H9 (cell line): ENCODE measurements at regions not wholly inside any gene's neighbourhood (a gene's known extent, or its start where the extent isn't known, plus 50 kb on each side); places are given as distances from the start of the nearest gene placed in this dataset.

ENCODE experiments used
- DNase-seq: peaks from one replicate; pipeline ENCODE4 v3.0.0-alpha.2; 2017
- H2AFZ ChIP-seq: one replicate; pipeline ENCODE4 v1.6.1; 2013; ENCODE audit warnings: mild to moderate bottlenecking, low read length, control low read depth, moderate library complexity
- H2AK5ac ChIP-seq: 2 replicates; pipeline ENCODE4 v1.6.1; 2013; ENCODE audit warnings: low read length, control low read depth, mixed read lengths; ENCODE audit not compliant: insufficient read length
- H2BK120ac ChIP-seq: one replicate; pipeline ENCODE4 v1.6.1; 2013; ENCODE audit warnings: low read depth, mild to moderate bottlenecking, low read length, control low read depth, inconsistent platforms; ENCODE audit not compliant: poor library complexity, severe bottlenecking
- H2BK12ac ChIP-seq: 2 replicates; pipeline ENCODE4 v1.6.1; 2013; ENCODE audit warnings: low read length, control low read depth, mixed read lengths, low read depth; ENCODE audit not compliant: insufficient read length
- H2BK15ac ChIP-seq: 2 replicates; pipeline ENCODE4 v1.6.1; 2013; ENCODE audit warnings: low read depth, low read length, control low read depth
- H2BK20ac ChIP-seq: one replicate; pipeline ENCODE4 v1.6.1; 2013; ENCODE audit warnings: low read depth, mild to moderate bottlenecking, low read length, control low read depth, inconsistent platforms; ENCODE audit not compliant: poor library complexity, severe bottlenecking
- H2BK5ac ChIP-seq: 2 replicates; pipeline ENCODE4 v1.6.1; 2013; ENCODE audit warnings: low read length, control low read depth, mixed read lengths; ENCODE audit not compliant: insufficient read length
- H3K14ac ChIP-seq: 2 replicates; pipeline ENCODE4 v1.6.1; 2013; ENCODE audit warnings: low read length, control low read depth; ENCODE audit not compliant: insufficient read depth
- H3K18ac ChIP-seq: 2 replicates; pipeline ENCODE4 v1.6.1; 2013; ENCODE audit warnings: low read depth, mild to moderate bottlenecking, mixed read lengths, low read length, control low read depth; ENCODE audit not compliant: insufficient read length
- H3K23ac ChIP-seq: 2 replicates; pipeline ENCODE4 v1.6.1; 2013; ENCODE audit warnings: low read length, control low read depth, mixed read lengths, low read depth; ENCODE audit not compliant: insufficient read length
- H3K23me2 ChIP-seq: 2 replicates; pipeline ENCODE4 v1.6.1; 2013; ENCODE audit warnings: low read depth, mild to moderate bottlenecking, mixed read lengths, low read length, control low read depth; ENCODE audit not compliant: insufficient read length, poor library complexity, severe bottlenecking
- H3K27ac ChIP-seq: 2 replicates; pipeline ENCODE4 v1.5.1; 2013; ENCODE audit warnings: low read length, control low read depth, mixed read lengths, low read depth; ENCODE audit not compliant: insufficient read length
- H3K27me3 ChIP-seq: 2 replicates; pipeline ENCODE4 v1.6.1; 2013; ENCODE audit warnings: low read length, control low read depth, inconsistent platforms; ENCODE audit not compliant: insufficient read depth
- H3K4ac ChIP-seq: 2 replicates; pipeline ENCODE4 v1.6.1; 2013; ENCODE audit warnings: low read depth, mild to moderate bottlenecking, control low read depth, inconsistent platforms, low read length, moderate library complexity
- H3K4me1 ChIP-seq: 2 replicates; pipeline ENCODE4 v1.6.1; 2013; ENCODE audit warnings: low read length, control low read depth, inconsistent platforms; ENCODE audit not compliant: insufficient read depth
- H3K4me2 ChIP-seq: 2 replicates; pipeline ENCODE4 v1.6.1; 2013; ENCODE audit warnings: low read length, control low read depth, mixed read lengths; ENCODE audit not compliant: insufficient read length, insufficient read depth
- H3K56ac ChIP-seq: 2 replicates; pipeline ENCODE4 v1.6.1; 2013; ENCODE audit warnings: low read depth, mild to moderate bottlenecking, mixed read lengths, low read length, control low read depth; ENCODE audit not compliant: insufficient read length
- H3K79me1 ChIP-seq: 2 replicates; pipeline ENCODE4 v1.6.1; 2013; ENCODE audit warnings: low read depth, mild to moderate bottlenecking, moderate library complexity, low read length, control low read depth, inconsistent platforms; ENCODE audit not compliant: insufficient read depth, poor library complexity, severe bottlenecking
- H3K79me2 ChIP-seq: 2 replicates; pipeline ENCODE4 v1.6.1; 2013; ENCODE audit warnings: low read length, control low read depth, inconsistent platforms; ENCODE audit not compliant: insufficient read depth
- H3K9ac ChIP-seq: 2 replicates; pipeline ENCODE4 v1.6.1; 2013; ENCODE audit warnings: low read length, control low read depth, mixed read lengths; ENCODE audit not compliant: insufficient read length; ENCODE audit errors: extremely low read depth
- H3K9me3 ChIP-seq: one replicate; pipeline ENCODE4 v1.6.1; 2013; ENCODE audit warnings: low read depth, low read length, inconsistent platforms; ENCODE audit not compliant: control insufficient read depth
- H3T11ph ChIP-seq: one replicate; pipeline ENCODE4 v1.6.1; 2013; ENCODE audit warnings: mild to moderate bottlenecking, low read length, control low read depth, inconsistent platforms
- H4K20me1 ChIP-seq: one replicate; pipeline ENCODE4 v1.6.1; 2013; ENCODE audit not compliant: control insufficient read depth, insufficient read length, insufficient read depth
- H4K5ac ChIP-seq: 2 replicates; pipeline ENCODE4 v1.6.1; 2013; ENCODE audit warnings: low read depth, mild to moderate bottlenecking, mixed read lengths, low read length, control low read depth; ENCODE audit not compliant: insufficient read length
- H4K8ac ChIP-seq: replicated peaks from 2 replicates; pipeline ENCODE4 v1.6.1; 2013; ENCODE audit warnings: low read length, control low read depth, mixed read lengths, low read depth; ENCODE audit not compliant: insufficient read length
- H4K91ac ChIP-seq: 2 replicates; pipeline ENCODE4 v1.6.1; 2013; ENCODE audit warnings: low read depth, mild to moderate bottlenecking, moderate library complexity, mixed read lengths, low read length, control low read depth; ENCODE audit not compliant: insufficient read length
- H3K27ac Mint-ChIP-seq, 3 experiments: 2 replicates in 2 of 3; 3 replicates in 1 of 3; pipeline ENCODE4 v1.8.0; 2020 to 2021; ENCODE audit warnings: mixed read lengths in 3 of 3, mild to moderate bottlenecking in 1 of 3, moderate library complexity in 1 of 3
- H3K27me3 Mint-ChIP-seq: 2 replicates; pipeline ENCODE4 v1.8.0; 2021; ENCODE audit warnings: low read depth, mild to moderate bottlenecking, moderate library complexity, mixed read lengths
- H3K36me3 Mint-ChIP-seq, 3 experiments: 2 replicates in 2 of 3; 3 replicates in 1 of 3; pipeline ENCODE4 v1.8.0; 2020 to 2021; ENCODE audit warnings: low read depth in 3 of 3, mixed read lengths in 3 of 3; ENCODE audit not compliant: insufficient read depth in 1 of 3
- H3K4me1 Mint-ChIP-seq, 2 experiments: 2 replicates each; pipeline ENCODE4 v1.8.0; 2020; ENCODE audit warnings: mixed read lengths in 2 of 2
- H3K4me3 Mint-ChIP-seq, 2 experiments: 2 replicates in 1 of 2; 3 replicates in 1 of 2; pipeline ENCODE4 v1.8.0; 2020 to 2021; ENCODE audit warnings: mild to moderate bottlenecking in 2 of 2, mixed read lengths in 2 of 2, moderate library complexity in 1 of 2
- H3K9me3 Mint-ChIP-seq, 2 experiments: 2 replicates in 1 of 2; 3 replicates in 1 of 2; pipeline ENCODE4 v1.8.0; 2020; ENCODE audit warnings: mild to moderate bottlenecking in 2 of 2, mixed read lengths in 2 of 2, moderate library complexity in 1 of 2
- CTCF ChIP-seq: fragments of 200-600 bp; sonication (generic); conservative IDR thresholded peaks from 3 replicates; pipeline ENCODE4 v1.8.0; 2021; ENCODE audit warnings: antibody characterized with exemption, mild to moderate bottlenecking
- WGBS: extraction: QIAGEN DNeasy Blood & Tissue Kit; methylation state at CpG from one replicate; pipeline ENCODE4 v1.1.7; 2013; ENCODE audit warnings: missing lambda C conversion rate, low lambda C conversion rate, mixed read lengths; ENCODE audit not compliant: insufficient read length; ENCODE audit errors: extremely low coverage; 5-methylcytosine and 5-hydroxymethylcytosine counted together

DNA sequence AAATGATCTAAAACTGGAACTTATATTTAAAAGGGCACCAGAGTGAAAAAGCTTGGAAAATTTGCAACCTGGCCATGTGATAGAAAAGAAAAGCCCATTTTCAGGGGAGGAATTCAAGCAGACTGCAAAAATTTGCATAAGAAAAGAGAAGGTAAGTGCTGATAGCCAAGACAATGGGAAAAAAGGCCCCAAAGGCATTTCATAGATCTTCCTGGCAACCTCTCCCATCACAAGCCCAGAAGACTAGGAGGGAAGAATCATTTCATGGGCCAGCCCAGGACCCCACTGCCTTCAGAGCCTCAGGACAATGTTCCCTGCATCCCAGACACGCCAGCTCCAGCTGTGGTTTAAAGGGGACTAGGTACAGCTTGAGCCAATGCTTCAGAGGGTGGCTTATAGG is 887.3 kb upstream of the DIAPH2 start:
- Histone ChIP-seq H3K18ac (no peak overlapping the region), H3K79me2 (no peaks in the 10 kb centered on the region), H2AFZ (no peak overlapping the region), H2AK5ac (no peak overlapping the region), H2BK120ac (no peak overlapping the region), H3K79me1 (no peaks in the 10 kb centered on the region), H2BK5ac (no peak overlapping the region), H3K56ac (no peak overlapping the region), H3K4me1 (no peaks in the 10 kb centered on the region), H4K8ac (no peak overlapping the region), H3K14ac (no peak overlapping the region), H3K23me2 (no peaks in the 10 kb centered on the region), H2BK12ac (no peak overlapping the region), H3K4ac (no peak overlapping the region), H4K91ac (no peak overlapping the region), H2BK15ac (no peak overlapping the region), H2BK20ac (no peak overlapping the region), H3K27me3 (no peaks in the 10 kb centered on the region), H3K9ac (no peak overlapping the region), H3K4me2 (no peak overlapping the region), H3T11ph (no peak overlapping the region), H3K9me3 (no peaks in the 10 kb centered on the region), H4K20me1 (no peaks in the 10 kb centered on the region), H4K5ac (no peak overlapping the region), H3K23ac (no peak overlapping the region), H3K27ac (no peak overlapping the region)
- peaks cover 15 to 16% of the 10 kb centered on the region in 2 experiments for H3K9me3 Mint-ChIP-seq
- no peak overlapping the region for H3K4me3 Mint-ChIP-seq
- peak; percentile 29 for DNase-seq
- no peak for TF ChIP-seq CTCF
- H3K36me3 Mint-ChIP-seq = peaks cover 11 to 20% (median 12%) of the 10 kb centered on the region in 3 experiments; a peak in 6 of 7 replicates
- H3K27me3 Mint-ChIP-seq = no peaks in the 10 kb centered on the region
- H3K27ac Mint-ChIP-seq = no peak overlapping the region
- peaks cover 7 to 8% of the 10 kb centered on the region in 2 experiments for H3K4me1 Mint-ChIP-seq
- WGBS = no CpG with 5 or more reads among the region's 1 CpG
